AG04450 (cell line): ENCODE measurements at regions not wholly inside any gene's neighbourhood (a gene's known extent, or its start where the extent isn't known, plus 50 kb on each side); places are given as distances from the start of the nearest gene placed in this dataset.

Experiments used
- CTCF ChIA-PET: fragments of 300-600, 350-600 bp; formaldehyde crosslinking; extraction: SDS; loops from one replicate; lab custom pipeline; 2022; ENCODE audit warnings: antibody characterized with exemption, inconsistent platforms; lab: Charles Lee
- POLR2A ChIA-PET: fragments of 350-600 bp; formaldehyde crosslinking; extraction: SDS; loops from one replicate; lab custom pipeline; 2021; ENCODE audit warnings: antibody characterized with exemption, inconsistent platforms; lab: Yijun Ruan, JAX
- DNase-seq: peaks from one replicate; pipeline ENCODE4 v3.0.0-alpha.2; 2011; ENCODE audit warnings: low read depth, low spot score
- H3K27ac ChIP-seq: one replicate; pipeline ENCODE4 v1.5.1; 2012; ENCODE audit warnings: low read depth, low read length, control low read depth
- H3K27me3 ChIP-seq: one replicate; pipeline ENCODE4 v1.6.0; 2012; ENCODE audit warnings: low read length; ENCODE audit not compliant: control insufficient read depth, insufficient read depth
- H3K4me3 ChIP-seq: 2 replicates; pipeline ENCODE4 v1.5.1; 2011; ENCODE audit warnings: mild to moderate bottlenecking, low read depth, low read length, control low read depth
- H3K9me3 ChIP-seq: 2 replicates; pipeline ENCODE4 v1.5.1; 2012; ENCODE audit warnings: low read length; ENCODE audit not compliant: control insufficient read depth, insufficient read depth
- TF ChIP-seq, protein P1 (sequence below): IDR thresholded peaks from 2 replicates; pipeline ENCODE4 v1.5.1; 2011; ENCODE audit warnings: low read depth, low read length, control low read depth, inconsistent platforms

GRCh38 chr5:168155585-168155984, 135.9 kb upstream of the WWC1 start:
- TF ChIP-seq, protein P1, sequence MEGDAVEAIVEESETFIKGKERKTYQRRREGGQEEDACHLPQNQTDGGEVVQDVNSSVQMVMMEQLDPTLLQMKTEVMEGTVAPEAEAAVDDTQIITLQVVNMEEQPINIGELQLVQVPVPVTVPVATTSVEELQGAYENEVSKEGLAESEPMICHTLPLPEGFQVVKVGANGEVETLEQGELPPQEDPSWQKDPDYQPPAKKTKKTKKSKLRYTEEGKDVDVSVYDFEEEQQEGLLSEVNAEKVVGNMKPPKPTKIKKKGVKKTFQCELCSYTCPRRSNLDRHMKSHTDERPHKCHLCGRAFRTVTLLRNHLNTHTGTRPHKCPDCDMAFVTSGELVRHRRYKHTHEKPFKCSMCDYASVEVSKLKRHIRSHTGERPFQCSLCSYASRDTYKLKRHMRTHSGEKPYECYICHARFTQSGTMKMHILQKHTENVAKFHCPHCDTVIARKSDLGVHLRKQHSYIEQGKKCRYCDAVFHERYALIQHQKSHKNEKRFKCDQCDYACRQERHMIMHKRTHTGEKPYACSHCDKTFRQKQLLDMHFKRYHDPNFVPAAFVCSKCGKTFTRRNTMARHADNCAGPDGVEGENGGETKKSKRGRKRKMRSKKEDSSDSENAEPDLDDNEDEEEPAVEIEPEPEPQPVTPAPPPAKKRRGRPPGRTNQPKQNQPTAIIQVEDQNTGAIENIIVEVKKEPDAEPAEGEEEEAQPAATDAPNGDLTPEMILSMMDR: no peak
- H3K27ac ChIP-seq: no peak overlapping the region
- no peaks in the 10 kb centered on the region for H3K27me3 ChIP-seq
- no peak overlapping the region for H3K4me3 ChIP-seq
- ChIA-PET CTCF (interaction anchor here (0.6 kb wide), 1 partner anchor 64 kb away, joined by 3 read pairs; no protein-coding TSS in a partner anchor), POLR2A (no interaction called here)
- H3K9me3 ChIP-seq: no peaks in the 10 kb centered on the region
- DNase-seq: no peak

GRCh38 chr5:168156170-168156569, 135.3 kb upstream of the WWC1 start:
- no peak overlapping the region for H3K4me3 ChIP-seq
- DNase-seq: no peak
- no peaks in the 10 kb centered on the region for H3K27me3 ChIP-seq
- TF ChIP-seq, protein P1: no peak
- ChIA-PET CTCF (interaction anchor here (0.6 kb wide), 1 partner anchor 63 kb away, joined by 3 read pairs; no protein-coding TSS in a partner anchor), POLR2A (no interaction called here)
- no peak overlapping the region for H3K27ac ChIP-seq
- no peaks in the 10 kb centered on the region for H3K9me3 ChIP-seq

GRCh38 chr5:168157141-168157540, 134.3 kb upstream of the WWC1 start:
- TF ChIP-seq, protein P1: no peak
- DNase-seq: no peak
- POLR2A ChIA-PET: no interaction called here
- CTCF ChIA-PET: no interaction called here
- Histone ChIP-seq H3K9me3 (no peaks in the 10 kb centered on the region), H3K4me3 (no peak overlapping the region), H3K27me3 (no peaks in the 10 kb centered on the region), H3K27ac (no peak overlapping the region)

DNA sequence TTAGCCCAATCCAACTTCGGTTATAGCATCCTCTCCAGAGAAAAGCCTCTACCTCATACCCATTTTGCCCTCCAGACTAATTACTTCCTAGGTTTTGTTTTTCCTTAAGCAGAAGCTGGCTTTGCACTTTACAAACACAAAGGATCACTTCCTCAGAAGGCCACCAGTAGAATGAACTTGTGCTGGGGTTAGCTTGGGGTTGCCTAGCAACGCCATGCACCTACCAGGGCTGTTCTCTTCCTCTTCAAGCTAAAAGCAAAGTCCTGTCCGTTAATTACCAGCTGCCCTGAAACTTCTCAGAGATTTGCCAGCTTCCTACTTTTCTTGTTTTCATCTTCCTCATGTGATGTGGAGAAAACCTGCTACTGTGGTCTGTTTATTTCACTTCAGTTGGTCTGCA, 132.0 kb upstream of the WWC1 start:
- Histone ChIP-seq H3K4me3 (no peak overlapping the region), H3K27me3 (no peaks in the 10 kb centered on the region), H3K9me3 (no peaks in the 10 kb centered on the region), H3K27ac (no peak overlapping the region)
- no peak for DNase-seq
- ChIA-PET POLR2A (no interaction called here), CTCF (interaction anchor here (0.6 kb wide), 1 partner anchor 60 kb away, joined by 3 read pairs; no protein-coding TSS in a partner anchor)
- TF ChIP-seq, protein P1: no peak

- no peak overlapping the region for H3K4me3 ChIP-seq
- no peaks in the 10 kb centered on the region for H3K9me3 ChIP-seq
- POLR2A ChIA-PET: no interaction called here
- H3K27me3 ChIP-seq: no peaks in the 10 kb centered on the region
- no peak for DNase-seq
- no peak overlapping the region for H3K27ac ChIP-seq
- TF ChIP-seq, protein P1: no peak
- CTCF ChIA-PET: no interaction called here
These were observed 129.0 kb upstream of the WWC1 start for GRCh38 chr5:168162464-168162863.
